ENCODE measurements at regions not wholly inside any gene's neighbourhood (a gene's known extent, or its start where the extent isn't known, plus 50 kb on each side); places are given as distances from the start of the nearest gene placed in this dataset.

GRCh38 chr13:73429701-73430100 is 370.9 kb downstream of the KLF5 start:
- TF ChIP-seq, protein P1, sequence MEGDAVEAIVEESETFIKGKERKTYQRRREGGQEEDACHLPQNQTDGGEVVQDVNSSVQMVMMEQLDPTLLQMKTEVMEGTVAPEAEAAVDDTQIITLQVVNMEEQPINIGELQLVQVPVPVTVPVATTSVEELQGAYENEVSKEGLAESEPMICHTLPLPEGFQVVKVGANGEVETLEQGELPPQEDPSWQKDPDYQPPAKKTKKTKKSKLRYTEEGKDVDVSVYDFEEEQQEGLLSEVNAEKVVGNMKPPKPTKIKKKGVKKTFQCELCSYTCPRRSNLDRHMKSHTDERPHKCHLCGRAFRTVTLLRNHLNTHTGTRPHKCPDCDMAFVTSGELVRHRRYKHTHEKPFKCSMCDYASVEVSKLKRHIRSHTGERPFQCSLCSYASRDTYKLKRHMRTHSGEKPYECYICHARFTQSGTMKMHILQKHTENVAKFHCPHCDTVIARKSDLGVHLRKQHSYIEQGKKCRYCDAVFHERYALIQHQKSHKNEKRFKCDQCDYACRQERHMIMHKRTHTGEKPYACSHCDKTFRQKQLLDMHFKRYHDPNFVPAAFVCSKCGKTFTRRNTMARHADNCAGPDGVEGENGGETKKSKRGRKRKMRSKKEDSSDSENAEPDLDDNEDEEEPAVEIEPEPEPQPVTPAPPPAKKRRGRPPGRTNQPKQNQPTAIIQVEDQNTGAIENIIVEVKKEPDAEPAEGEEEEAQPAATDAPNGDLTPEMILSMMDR (IDR thresholded peaks at IDR 0.05) = no peak
- no peak for TF ChIP-seq POLR2A (IDR thresholded peaks at IDR 0.05)
